ENCODE measurements at regions not wholly inside any gene's neighbourhood (a gene's known extent, or its start where the extent isn't known, plus 50 kb on each side); places are given as distances from the start of the nearest gene placed in this dataset.
A peak's percentile ranks its signal among the peaks of the same experiment; 100 is the strongest.
"Not testable (repeated sequence)": the region's sequence is repeated elsewhere in the genome, so short reads cannot be mapped to it uniquely, and the experiment has no call there.

DNA sequence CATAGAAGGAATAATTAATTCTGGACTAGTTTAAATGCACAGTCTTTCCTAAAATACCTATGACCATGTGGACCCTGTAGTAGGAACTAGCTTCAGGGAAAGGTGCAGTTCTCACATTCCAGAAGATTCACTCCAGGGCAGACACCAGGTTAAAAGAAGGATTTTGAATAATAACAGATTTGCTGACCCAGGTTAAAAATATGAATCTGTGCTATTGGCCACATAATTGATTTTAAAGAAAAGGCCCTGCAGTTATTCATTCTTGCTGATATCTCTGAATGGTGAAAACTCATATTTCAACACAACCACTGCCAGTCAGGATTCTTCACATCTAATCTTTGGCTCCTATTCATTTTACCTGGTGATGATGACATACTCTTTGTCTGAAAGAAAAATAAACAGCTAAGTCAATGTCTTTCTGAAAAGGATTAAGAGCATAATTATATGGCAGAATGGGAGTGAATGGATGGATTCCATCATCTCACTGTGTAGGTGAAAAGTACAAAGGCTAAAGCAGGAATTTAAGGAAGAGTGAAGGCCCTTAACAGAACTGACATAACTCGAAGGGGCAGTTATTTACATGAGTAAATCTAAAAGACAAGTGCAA lies 432.8 kb downstream of the PDGFC start:
- no peak for DNase-seq

- DNase-seq: no peak
Observed at GRCh38 chr4:156538210-156538609, 433.4 kb downstream of the PDGFC start.

- DNase-seq: no peak
Observed at GRCh38 chr4:156537286-156537685, 434.3 kb downstream of the PDGFC start.

DNA sequence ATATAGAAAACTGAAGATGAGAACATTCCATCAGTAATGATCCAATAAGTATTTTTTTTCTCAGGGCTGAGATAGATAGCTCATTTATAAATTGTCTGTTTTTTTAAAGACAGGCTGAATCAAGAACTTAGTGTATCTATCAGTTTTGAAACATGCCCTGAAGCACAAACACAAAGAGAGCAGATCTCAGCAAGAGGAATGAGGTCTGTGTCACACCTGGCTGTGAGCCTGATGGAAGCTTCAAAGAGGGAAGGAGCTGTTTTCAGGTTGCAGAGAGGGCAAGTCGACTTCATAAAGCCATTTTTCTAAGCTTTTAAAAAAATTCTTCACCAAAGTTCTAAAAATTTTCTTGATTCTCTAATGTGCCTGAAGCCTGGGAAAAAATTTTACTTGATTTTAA lies 434.9 kb downstream of the PDGFC start:
- DNase-seq: no peak

DNA sequence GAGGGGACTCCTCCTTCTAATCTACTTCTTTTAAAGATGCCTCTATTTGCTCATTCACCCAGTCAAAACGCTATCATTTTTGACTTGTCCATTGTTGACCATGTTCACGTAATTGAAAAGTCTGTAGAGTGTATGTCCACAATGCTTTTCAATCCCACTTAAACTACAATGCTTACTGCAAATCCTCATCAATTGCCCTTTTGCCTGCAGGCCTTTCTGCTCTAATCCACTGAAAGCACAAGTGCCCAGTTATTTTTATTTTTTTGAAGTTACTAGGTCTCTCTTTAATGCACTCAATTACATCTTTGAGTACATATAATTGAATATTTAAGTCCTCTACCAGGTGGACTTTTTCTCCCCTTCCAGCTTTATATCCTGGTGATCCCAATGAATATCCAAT lies 437.4 kb downstream of the PDGFC start:
- DNase-seq: no peak

DNA sequence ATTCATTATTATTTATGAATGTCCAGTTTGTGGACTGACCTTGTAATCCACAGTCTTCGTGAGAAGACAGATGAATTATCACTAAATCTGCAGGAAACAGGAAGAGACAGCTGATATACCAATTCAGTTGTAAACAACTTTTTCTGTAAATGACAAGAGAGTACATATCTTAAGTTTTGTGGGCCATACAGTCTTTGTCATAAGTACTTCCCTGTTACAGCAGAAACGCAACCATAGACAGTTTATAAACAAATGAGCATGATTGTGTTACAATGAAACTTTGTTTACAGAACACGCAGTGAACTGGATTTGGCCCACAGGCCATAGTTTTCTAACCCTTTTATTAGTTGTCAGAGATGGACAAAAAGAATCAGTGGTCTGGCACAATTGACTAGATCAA lies 443.4 kb downstream of the PDGFC start:
- DNase-seq: no peak

DNA sequence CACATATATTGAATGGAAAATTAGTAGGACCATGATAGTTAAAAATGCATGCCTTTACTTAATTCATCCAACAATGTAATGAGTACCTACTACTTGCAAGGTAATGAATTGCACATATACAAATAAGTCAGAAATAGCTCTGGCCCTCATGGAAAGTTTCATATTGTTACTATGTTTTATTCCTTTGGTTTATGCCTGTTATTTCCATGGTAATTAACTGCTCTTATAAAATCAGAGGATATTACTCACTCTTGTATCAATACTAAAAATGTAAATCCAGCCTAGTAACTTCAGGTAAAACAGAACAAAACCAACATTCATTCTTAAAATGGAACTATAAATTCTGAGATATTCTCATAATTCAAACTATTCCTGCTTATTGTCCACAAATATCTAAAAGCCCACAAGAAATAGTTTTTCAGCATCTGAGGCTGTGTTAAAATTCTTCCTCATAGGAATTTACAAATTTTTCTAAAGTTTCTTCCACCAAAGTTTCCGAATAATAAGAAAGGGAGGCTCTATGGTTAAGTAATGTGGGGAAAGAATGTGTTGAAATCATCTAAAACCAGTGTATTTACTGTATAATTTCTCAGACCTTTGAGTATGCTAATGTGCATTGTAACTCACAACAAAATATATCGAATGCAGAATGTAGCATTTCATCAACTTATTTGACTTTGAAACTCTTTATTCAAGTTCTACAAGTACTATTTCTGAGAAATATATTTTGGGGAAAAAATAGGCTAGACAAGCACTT lies 444.2 kb downstream of the PDGFC start:
- DNase-seq: no peak

DNA sequence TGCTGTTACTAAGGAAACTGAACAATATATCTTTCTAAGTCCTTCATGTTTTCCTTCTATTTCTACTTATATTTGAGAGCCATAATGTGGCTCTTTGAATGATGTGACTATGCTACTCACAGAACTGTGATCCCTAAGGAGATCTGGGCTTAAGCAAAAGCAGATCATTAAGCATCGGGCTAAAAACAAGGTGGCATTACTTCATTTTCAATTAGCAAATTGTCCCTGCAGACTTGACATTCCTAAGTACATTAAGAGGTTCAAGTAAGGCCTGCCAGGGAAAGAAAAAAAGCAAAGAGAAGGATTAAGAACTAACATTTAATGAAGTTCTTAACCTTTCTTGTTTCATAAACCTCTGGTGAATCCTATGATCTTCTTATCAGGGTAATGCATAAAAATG lies 447.6 kb downstream of the PDGFC start:
- DNase-seq: no peak

- no peak for DNase-seq
Observed at GRCh38 chr4:156523492-156523891, 448.1 kb downstream of the PDGFC start.

DNA sequence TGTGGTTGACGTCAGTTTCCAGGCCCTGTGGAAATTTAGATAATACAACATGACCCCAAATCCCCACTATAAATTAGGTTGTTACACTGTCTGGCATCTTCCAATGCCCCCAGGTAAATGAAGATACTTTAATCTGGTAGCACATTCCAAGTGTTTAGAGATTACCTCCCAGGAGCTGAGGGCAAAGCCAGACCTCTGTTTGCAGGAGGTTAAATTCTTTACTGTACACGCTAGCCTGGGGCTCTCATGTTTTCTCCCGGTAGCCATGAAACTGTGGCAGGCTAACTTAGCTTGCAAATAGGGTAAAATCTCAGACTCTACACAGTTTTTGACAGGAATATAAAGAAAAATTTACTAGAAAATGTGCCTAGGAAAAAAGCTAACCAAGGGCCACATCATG lies 450.0 kb downstream of the PDGFC start:
- no peak for DNase-seq

- no peak for DNase-seq
Observed at GRCh38 chr4:156517956-156518355, 453.6 kb downstream of the PDGFC start.

DNA sequence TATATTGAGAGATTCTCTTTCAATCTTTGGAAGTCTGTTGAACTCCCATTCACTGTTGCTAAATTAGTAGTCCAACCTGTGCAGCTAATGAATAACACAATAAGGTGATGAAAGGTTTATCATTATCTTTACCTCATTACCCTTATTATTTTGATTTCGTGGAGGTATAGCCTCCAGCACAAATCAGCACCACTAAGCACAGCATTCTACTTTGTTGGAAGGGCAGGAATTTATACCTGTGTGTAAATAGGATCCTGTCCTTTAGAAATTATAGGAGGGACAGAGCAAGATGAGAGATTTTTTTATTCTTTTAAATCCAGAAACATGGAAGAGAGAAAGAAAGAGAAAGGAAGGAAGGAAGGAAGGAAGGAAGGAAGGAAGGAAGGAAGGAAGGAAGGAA lies 454.1 kb downstream of the PDGFC start:
- no peak for DNase-seq

DNA sequence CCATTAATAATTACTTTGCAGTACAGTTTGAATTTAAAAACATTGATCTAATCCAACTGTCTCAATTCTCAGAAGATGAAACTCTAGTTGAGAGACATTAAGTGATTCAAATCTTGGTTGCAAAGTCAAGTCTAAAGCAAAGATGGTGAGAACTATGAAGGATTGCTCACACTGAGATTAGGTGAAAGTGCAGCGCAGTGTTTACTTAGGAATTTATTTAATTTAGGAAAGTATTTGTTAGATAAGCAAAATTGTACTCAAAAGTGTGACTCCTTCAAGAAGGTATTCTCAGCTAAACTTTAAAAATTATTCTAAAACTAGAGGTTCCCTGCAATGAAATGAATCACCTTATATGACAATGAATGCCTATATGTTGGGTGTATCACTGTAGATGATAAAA lies 454.9 kb downstream of the PDGFC start:
- DNase-seq: no peak

- DNase-seq: no peak
Observed at GRCh38 chr4:156515295-156515694, 456.3 kb downstream of the PDGFC start.

DNA sequence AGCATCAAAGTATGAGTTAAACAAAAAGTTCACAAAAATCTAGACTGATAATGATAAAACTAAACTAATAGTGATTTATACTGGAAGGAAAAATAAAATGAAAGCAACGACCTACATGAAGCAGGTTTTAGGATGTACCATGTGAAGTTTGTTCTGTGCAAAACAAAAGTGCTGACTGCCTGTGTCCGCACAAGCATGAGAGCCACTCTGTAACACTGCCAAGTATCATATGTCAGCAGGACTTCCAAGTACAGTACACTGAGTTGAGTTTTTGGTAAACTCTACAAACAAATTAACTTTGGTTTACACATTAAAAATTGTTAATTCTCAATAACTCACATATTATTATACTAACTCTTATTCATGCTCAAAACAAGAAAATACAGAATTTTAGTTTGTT lies 459.0 kb downstream of the PDGFC start:
- no peak for DNase-seq

GRCh38 chr4:156509921-156510320 lies 461.7 kb downstream of the PDGFC start:
- not testable (repeated sequence) for DNase-seq

- DNase-seq: peak in 1 of 5 experiments; percentile 30
Observed at GRCh38 chr4:156505341-156505955, 466.2 kb downstream of the PDGFC start.

DNA sequence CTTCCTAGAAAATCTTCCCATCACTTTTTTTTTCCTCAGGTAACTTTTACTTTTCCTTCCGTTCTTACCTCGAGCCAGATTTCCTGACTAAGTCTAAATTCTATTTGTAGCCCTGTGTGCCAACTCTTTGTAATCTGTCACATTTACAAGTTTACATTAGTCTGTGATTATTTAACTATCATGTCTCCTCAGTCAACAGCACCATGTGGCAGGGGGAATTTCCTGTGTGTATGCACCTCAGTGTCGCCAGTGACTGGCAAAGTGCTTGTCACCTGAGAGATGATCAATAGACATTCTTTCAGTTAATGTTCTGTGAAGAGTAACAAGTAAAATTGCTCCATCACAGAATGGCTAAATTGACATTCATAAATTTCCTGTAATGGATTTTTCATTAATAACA lies 468.5 kb downstream of the PDGFC start:
- no peak for DNase-seq

DNA sequence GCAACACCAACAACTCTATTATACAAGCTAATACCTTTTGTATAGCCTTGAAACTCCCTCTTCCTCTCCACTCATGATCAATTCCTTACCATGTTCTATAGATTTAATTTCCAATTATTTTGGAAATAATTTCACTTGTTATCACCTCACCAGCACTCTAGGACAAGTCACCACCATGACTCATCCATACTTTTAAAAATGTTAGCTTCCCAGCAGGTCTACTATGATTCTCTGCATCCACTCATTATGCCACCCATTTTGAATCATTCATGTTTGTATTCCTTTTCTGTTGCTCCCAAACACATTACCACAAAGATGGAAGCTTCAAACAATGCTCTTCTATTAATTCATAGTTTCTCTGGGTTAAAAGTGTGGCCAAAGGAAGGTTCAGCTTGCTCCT lies 469.6 kb downstream of the PDGFC start:
- no peak for DNase-seq

GRCh38 chr4:156499684-156500083 lies 471.9 kb downstream of the PDGFC start:
- no peak for DNase-seq

DNA sequence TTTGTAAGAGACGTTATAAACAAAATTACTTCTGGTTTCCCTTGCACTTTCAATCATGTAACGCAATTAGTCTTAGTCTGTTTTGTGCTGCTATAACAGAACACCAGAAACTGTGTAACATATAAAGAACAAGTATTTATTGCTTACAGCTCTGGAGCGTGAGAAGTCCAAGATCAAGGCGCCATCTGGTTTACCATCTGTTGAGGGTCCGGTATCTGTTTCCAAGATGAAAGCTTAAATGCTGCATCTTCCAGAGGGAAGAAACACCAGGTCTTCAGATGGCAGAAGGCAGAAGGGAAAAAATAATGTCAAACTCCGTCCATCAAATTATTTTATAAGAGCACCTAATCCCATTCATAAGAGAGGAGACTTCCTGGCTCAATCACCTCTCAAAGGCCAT lies 474.1 kb downstream of the PDGFC start:
- DNase-seq: no peak

GRCh38 chr4:156496797-156497196 lies 474.8 kb downstream of the PDGFC start:
- DNase-seq: no peak

DNA sequence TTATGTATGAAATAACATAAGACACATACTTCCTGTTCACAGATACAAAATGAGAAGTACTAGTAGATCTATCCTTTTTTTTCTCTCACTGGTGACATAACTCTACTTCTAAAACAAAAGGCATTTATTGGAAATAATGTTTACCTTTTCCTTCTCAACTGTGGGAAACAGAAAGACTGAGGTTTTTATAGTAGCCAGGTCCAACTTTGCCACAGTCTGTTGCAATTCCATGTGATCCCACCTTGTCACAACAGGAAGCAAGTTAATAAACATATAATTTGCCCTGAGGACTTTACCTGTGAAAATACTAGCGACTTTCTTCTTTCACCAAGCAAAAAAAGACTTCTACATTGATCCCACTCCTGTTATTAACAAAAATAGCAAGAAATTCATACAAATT lies 475.8 kb downstream of the PDGFC start:
- no peak for DNase-seq

- DNase-seq: no peak
Observed at GRCh38 chr4:156495091-156495490, 476.5 kb downstream of the PDGFC start.
